Fibroblast of skin of right quadriceps (primary cell): ENCODE measurements at regions not wholly inside any gene's neighbourhood (a gene's known extent, or its start where the extent isn't known, plus 50 kb on each side); places are given as distances from the start of the nearest gene placed in this dataset.
"Not testable (repeated sequence)": the region's sequence is repeated elsewhere in the genome, so short reads cannot be mapped to it uniquely, and the experiment has no call there.

Experiments
- DNase-seq: peaks from one replicate; pipeline ENCODE4 v3.0.0-alpha.2; 2013

DNA sequence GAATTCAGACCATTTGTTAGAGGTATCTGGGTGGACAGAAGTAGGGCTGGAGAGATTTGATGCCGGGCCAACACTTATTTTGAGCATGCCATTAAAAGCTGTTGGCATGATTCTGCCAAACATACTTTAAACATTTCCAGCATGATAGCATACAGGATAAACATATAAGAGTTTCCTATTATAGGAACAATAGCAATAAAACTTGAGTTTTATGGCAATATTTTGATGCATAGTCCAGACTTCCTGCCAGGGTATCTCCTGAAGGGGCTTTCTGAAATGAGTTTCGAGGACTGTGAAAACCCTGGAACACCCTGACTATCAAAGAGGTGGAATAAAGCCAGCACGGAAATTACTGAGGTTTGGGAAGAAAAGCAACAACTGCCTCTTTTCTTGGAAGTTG lies 1398.0 kb upstream of the NXPH2 start:
- no peak for DNase-seq

DNA sequence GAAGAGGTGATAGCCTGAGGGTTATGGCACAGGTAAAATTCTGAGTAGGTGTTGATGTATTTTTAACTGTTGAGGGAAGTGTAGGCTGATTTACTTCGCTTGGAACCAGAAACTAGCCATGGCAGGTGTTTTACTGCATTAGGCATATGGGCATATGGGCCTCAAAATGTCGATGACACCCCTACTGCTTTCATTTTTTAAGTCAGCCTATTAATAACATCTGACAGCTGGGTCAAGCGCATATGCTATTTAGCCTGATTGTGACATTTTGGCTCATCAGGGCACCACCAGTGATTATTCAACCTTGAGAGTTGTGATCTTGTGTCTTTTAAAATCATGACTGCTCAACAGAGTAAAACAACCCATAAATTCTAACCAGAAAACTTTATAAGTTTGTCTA lies 1396.9 kb upstream of the NXPH2 start:
- no peak for DNase-seq

DNA sequence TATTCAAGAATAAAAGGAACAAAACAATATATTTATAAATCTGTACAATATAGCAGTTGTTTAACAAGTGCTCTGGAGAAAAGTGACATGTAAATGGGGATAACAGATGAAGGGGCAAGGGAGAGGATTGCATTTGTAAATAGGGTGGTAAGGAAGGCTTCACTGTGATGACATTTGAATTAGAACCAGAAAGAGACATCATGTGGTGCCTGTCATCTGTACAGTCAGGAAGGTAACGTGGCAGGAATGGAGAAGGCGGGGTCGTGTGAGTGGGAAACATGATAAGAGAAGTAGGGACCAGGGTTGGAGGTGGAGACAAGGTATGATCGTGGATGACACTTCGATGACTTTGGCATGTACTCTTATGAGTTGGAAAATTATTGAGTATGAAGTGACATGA lies 1393.6 kb upstream of the NXPH2 start:
- no peak for DNase-seq

DNA sequence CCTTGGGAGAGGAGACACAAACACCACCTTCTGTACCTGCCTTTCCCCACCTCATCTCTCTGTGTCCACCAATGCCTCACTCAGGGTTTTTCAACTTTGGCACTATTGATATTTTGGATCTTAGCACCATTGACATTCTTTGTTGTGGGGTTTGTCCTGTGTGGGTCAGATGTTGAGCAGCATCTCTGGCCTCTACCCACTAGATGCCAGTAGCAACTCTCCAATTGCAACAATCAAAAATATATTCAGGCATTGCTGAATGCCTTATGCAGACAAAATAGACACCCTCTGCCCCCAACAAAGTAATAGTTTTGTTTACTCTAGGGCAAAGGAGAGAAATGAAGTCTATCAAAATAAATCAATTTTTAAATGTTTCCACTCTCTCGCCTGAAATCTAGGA lies 1384.3 kb upstream of the NXPH2 start:
- no peak for DNase-seq

DNA sequence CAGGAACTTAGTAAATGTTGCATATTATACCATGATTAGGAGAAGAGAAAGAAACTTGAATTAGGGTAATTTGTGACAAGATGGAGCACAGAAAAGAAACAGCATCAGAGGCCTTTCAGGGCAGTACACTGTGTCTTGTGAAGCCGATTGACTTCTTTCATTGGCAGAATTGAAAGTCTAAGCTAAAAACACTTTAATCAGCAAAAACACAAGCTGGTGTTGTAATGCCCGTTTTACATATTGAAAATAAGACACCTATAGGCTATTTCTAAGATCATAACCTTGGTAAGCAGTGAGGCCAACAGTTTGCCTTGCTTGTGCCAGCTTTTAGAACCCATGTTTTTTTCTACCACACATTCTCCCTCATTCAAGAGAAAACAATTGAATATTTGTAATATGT lies 1378.1 kb upstream of the NXPH2 start:
- no peak for DNase-seq

DNA sequence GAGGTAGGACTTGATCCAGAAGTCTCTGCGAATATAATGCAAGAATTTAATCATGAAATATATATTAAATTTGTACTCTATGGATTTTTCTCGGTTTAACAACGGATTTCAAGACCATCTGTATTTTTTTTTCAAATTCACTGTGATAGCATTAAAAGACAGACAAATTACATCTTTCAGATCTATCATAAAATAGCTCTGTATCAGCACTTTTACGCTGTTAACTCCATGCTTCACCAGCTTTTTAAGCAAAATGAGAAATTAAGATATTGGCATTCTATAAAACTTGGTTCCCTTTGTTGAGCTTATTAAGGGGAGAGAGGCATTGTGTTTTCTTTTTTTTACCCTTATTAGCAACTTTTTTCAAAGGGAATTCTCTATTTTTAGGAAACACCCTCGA lies 1377.6 kb upstream of the NXPH2 start:
- DNase-seq = no peak

DNA sequence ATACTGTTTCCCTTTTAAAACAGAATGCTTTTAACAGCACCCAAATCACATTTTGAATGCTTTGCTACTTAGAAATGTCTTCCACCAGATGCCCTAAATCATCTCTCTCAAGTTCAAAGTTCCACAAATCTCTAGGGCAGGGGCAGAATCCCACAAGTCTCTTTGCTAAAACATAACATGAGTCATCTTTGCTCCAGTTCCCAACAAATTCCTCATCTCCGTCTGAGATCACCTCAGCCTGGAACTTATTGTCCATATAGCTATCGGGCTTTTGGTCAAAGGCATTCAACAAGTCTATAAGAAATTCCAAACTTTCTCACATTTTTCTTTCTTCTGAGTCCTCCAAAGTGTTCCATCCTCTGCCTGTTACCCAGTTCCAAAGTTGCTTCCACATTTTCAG lies 1374.5 kb upstream of the NXPH2 start:
- DNase-seq = peak; percentile 9

DNA sequence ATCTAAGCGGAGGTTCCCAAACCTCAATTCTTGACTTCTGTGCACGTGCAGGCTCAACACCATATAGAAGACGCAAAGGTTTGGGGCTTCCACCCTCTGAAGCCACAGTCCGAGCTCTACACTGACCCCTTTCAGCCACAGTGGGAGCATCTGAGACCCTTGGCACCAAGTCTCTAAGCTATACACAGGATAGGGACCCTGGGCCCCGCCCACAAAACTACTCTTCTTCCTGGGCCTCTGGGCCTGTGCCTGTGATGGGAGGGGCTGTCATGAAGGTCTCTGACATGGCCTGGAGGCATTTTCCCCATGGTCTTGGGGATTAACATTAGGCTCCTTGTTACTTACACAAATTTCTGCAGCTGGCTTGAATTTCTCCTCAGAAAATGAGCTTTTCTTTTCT lies 1374.1 kb upstream of the NXPH2 start:
- DNase-seq = no peak

DNA sequence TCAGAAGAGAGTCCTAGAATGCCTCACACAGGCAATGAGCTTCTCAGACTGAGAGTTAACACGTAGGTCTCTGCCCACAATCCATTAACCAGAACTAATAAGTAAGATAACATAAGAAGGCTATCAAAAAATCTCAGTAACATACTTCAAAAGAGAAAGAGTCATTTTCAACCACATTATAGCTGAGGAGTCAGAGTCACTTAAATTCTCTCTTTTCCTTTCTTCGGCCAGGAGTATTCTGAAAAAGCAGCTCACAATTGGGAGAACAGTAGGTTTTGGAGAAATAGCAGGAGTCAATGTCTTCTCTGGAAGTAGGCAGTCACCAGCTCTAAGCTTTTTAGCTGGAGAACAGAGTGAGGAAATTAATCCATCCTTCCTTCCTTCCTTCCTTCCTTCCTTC lies 1364.4 kb upstream of the NXPH2 start:
- DNase-seq = no peak

DNA sequence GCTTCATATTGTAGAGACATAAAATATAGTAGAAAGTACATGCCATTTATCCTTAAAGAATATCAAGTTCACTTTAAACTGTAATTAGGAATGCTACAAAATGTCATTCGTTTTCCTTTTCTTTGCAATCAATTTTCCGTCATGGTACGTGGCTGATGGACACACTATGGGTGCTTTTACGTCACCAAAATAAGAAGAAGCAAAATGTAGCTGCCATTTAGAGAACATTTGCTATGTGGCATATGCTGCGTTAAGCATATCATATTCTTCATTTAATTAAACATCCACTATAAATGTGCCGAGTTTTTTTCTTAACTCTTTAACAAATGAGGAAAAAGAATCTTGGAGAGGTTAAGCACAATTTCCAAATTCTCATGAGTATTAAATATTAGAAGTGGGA lies 1358.5 kb upstream of the NXPH2 start:
- no peak for DNase-seq

DNA sequence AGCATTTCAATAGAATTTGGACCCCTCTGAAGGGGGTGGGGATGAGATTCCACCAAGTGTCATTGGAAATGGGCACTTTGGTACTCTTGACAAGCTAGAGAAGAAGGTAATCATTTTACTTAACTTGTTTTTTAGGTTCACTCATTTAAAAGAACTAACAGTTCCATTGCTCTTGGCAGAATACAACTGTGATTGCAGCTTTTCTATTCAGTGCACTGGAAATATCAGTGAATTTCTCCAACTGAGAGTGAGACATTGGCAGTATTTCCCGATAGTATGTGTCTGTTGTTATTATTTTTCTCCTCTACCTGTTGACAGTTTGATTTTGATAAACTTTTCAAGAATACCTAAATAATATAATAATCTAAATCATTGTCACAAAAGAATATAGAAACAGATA lies 1356.7 kb upstream of the NXPH2 start:
- no peak for DNase-seq

DNA sequence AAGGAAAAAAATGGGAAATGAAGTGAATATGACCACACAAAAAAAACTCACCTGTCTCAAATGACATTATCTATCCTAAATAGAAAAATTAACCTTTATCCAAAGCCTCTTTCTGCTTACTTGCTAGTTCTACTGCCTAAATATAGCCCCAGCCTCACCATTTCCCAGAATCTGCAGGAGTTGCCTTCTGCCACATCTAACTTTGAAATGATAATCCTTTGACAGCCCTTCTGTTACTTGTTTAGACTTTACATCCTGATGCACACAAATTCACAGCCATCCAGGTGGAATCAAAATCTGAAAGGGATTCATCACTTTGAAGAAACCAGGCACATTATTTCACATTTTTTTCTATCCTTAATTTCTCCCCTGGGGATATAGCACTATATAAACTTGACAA lies 1356.2 kb upstream of the NXPH2 start:
- DNase-seq = no peak

DNA sequence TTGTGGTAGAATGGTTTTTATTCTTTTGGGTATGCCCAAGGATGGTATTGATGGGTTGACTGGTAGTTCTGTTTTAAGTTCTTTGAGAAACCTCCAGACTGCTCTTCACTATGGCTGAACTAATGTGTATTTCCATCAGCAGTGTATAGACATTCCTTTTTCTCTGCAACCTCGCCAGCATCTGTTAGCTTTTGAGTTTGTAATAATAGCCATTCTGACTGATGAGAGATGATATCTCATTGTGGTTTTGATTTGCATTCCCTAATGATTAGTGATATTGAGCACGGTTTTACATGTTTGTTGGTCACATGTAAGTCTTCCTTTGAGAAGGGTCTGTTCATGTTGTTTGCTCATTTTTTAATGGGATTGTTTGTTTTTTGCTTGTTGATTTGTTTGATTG lies 1348.7 kb upstream of the NXPH2 start:
- peak; percentile 7 for DNase-seq

DNA sequence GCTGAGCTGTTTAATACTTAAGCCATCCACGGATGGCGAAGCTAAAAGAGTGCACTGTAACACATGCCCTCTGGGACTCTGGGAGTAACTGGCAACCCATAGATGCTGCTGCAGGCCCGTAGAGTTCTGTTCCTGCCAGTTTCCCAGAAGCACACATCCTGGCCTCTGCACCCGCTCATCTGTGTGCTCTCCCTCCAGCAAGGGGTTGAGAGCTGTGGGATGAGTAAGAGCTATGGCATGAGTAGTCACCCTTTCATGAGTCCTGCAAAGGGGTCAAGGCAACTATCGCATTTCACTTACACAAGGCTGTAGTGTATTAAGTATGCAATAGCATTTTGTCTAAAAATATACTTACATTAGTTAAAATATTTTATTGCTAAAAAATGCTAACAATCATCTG lies 1341.8 kb upstream of the NXPH2 start:
- peak; percentile 38 for DNase-seq

DNA sequence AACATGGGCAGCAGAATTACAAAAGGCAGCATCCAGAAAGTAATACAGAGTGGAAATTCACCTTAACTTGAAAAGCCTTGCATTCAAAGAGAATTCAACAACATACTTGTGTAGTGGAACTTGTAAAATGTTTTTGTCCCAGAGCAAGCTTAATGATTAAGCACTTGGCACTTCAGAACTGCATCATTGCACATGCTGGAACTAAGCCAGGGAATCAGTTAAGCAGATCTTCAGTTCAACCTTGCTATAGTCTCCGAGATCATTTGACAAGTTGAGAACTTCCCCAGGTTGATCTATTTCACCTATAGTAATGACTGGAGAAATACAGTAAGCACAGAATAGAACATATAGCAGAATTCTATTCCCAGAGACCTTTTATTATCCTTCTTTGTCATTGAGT lies 1337.2 kb upstream of the NXPH2 start:
- peak; percentile 0 for DNase-seq

DNA sequence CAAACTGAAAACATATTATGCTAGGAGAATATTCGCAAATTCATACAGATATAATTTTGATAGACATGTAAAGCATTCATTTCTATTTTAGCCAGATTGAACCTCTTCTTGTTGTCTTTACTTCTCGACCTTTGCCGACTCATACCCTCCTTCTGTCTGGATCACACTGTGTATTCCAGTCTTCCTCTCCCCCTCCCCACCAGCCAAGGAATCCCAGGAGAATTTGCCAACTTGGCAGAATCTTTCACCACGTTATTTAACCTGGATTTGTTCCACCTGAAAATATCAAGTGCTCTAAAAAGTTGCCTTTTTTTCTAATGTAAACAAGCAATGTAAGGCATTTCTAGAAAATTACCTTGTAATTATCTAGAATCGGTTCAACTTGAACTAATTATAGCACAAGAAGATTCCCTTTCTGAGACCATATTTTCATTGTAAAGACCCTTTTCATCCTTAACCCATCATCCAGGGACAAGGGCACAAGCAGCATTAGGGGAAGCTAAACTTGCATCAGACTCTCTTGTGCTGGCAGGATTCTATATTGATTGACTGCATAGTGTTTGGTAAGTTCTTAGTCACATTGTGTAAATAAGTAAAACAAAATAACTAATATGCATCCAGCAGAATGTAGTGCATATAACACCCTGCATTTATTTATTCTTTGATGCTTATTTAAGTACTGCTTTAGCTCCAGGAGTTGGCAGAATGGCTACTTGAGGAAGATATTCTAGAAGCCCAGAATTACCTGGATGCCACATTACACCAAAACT lies 1328.7 kb upstream of the NXPH2 start:
- no peak for DNase-seq

DNA sequence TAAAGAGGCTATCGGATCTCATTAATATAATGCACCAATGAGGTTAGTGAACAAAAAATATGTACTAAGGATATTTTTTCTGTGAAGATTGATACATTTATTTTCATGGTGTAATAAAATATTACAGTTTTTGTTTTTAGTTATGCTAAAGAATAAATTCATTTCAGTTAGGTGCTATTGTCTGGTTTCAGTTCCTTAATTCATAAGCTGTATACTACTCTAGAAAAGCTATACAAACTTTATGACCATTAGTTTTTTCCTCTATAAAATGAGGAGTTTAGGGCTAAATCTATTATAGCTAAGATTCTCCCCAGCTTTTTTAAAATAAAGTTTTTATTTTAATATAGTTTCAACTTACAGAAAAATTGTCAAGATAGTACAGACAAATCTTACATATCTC lies 1311.7 kb upstream of the NXPH2 start:
- no peak for DNase-seq

DNA sequence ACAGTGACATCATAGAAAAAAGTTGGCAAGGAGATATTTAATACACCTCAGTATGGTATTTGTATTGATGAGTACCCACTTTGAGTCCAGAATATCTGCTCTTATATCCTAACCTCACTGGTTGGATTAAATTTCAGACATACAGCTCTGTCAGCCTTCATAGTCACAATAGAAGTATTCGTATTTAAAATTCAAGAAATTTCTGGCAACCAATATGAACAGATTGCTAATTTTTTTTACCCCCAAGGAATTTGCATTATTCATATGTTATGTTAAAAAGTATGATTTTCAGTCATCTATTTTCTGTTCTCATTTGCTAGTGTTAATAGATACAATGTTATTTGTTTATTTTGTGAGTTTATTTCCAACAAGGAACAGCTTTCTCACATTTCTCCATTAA lies 1306.8 kb upstream of the NXPH2 start:
- no peak for DNase-seq

DNA sequence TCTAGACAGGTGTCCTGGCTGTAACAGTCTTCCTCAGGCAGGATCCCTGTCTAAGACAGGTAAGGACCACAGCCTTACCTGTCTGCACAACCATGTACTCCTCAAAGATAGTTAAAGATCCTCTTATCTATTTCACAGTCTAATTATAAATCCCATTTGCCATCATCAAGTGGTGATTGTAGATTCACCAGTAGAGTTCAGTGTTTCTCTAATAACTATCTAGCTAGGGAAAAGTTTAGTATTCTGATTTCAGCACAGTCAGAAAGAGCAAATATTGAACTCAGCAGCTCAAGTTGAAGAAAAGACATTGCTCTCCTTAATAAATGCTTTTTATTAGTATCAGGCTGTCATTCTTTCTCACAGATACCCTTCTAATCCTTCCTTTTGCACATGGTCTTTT lies 1305.5 kb upstream of the NXPH2 start:
- peak; percentile 1 for DNase-seq

DNA sequence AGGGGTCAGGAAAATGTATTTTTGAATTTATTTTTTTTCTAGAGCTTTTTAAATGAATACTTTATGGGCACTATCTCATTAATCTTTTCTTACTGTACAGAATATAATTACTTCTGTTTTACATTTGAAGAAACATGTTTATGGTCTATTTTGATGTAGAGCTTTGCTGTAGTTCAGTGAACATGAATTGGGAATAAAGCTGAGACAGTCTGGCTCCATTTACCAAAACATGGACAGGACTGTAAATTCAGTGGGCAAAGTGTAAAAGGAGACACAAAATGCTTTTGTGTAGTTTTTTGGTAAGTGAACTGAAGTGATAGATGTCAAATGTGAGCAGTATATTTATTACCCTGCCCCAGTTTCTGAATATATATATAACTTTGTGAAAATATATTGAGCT lies 1298.8 kb upstream of the NXPH2 start:
- DNase-seq = no peak

DNA sequence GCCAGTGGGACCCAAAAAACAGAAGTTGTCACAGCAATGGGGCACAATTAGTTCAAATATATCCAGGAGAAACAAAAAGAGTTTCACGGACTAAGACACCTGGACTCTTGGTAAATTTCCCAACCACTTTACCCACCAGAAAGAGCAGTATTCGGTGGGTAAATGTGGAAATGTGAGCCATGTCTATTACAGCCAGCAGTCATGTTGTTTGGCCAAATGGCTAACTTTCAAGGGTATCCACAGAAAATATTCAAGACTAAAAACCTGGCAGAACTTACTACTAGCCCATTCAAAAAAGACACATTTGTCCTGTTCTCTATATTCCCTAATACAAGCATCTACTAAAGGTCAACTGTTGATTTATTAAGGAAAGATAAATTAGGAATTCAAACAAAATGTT lies 1296.0 kb upstream of the NXPH2 start:
- DNase-seq = no peak

DNA sequence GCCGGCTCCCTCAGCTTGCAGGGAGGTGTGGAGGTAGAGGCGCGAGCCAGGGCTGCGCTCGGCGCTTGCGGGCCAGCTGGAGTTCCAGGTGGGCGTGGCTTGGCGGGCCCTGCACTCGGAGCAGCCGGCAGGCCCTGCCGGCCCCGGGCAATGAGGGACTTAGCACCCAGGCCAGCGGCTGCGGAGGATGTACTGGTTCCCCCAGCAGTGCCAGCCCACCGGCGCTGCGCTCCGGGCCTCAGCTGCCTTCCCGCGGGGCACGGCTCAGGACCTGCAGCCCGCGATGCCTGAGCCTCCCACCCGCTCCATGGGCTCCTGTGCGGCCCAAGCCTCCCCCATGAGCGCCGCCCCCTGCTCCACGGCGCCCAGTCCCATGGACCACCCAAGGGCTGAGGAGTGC lies 1293.6 kb upstream of the NXPH2 start:
- DNase-seq = not testable (repeated sequence)

DNA sequence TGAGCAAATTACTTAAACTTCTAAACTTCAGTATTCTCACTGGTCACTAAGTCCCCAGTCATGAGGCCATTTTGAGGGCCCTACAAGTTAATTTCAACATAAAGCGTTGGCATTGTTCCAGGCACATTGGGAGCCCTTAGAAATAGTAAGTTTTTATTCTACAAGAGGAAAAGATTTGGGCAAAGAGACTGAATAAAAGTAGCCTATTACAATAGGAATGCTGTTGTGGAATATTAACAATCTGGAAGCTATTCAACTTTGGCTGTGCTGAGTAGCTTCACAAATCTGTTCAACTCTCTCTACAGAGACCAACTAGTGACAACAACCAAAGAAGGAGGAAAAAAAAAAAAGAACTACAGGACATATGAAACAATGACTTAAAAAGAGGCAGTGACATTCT lies 1287.5 kb upstream of the NXPH2 start:
- DNase-seq = no peak

DNA sequence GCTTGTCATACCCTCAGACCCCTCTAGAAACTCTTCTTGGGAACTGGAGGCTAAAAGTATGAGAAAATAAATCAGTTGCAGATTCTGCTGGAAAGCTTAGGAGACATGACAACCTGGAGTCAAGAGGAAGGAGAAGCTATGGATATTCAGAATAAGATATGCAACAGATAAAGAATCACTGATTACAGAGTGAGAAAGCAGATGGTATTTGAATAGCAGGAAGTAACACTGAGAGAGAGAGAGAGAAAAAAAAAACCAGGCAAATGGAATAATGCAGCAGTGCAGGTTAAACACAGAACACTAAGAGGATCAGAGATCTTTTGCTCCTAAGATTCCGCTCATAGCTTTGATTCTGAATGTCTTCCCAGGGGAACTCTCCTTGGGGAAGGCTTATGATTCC lies 1284.1 kb upstream of the NXPH2 start:
- DNase-seq = no peak

DNA sequence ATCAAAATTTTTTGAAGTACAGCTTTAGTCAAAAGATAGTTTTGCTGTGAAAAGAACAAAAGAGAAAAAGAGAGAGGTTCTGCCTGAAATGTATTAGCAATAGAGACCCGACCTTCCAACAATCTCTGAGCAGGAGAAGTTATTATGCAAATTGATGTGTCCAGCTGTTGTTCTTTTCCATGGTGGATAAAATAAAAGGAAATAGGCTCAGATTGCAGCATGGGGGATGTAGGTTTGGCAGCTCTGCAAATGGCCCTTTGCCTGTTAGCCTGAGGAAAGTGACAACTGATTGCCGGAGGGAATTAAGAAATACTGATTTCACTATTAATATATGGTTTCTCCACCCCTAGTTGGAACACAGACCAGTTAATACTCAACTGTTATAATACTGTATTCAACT lies 1283.2 kb upstream of the NXPH2 start:
- no peak for DNase-seq

DNA sequence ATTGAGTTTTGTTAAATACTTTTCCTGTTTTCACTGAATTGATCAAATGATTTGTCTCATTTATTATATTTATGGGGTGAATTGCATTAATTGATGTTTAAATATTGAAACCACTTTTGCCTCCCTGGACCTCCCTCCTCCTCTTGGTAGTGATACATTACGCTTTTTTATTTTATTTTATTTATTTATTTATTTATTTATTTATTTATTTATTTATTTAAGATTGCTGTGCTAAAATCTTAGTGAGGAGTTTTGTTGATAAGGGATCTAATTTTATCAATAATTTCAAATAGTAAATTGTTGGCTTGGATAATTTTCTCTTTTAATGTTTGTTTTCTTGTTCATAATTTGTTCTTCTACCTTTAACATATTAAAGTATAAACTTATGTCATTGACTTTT lies 1281.0 kb upstream of the NXPH2 start:
- no peak for DNase-seq
